Muscle of arm (tissue), 1 donor: ENCODE measurements at regions not wholly inside any gene's neighbourhood (a gene's known extent, or its start where the extent isn't known, plus 50 kb on each side); places are given as distances from the start of the nearest gene placed in this dataset.

Experiments
- DNase-seq: peaks from one replicate; pipeline ENCODE4 v3.0.0-alpha.2; 2013

DNA sequence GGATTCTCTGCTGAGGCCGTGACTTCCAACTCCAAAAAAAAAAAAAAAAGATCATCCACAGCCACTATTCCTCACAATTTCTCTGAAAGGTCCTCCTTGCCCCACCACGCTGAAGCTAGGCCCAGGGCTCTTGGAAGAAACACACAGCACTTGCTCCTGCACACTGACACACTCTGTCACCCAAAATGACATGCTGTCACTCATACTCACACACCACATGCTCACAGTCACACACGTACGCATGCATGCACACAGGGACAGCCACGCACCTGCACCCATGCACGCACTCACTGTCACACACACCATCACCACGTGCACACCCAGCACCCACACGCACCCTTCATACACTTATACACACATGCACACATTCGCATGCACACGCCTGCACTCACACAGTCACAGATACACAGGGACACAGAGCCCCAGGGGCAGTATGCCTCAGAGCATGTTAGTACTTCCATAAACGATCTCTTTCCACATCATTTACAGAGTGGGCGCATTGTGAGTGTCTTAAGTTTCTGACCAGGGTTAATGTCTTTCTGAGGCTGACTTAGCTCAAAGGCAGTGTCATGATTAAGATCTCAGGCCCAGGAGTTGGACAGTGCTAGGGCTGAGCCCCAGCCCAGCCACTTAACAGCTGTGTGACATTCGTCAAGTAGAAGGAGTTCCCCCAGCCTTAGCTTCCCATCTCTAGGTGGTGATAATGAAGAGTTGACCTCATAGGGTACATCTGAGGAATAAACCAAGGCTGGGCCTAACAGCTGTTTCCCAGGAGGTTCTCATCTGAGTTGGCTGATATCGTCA is 93.4 kb downstream of the GLI2 start:
- no peak for DNase-seq

DNA sequence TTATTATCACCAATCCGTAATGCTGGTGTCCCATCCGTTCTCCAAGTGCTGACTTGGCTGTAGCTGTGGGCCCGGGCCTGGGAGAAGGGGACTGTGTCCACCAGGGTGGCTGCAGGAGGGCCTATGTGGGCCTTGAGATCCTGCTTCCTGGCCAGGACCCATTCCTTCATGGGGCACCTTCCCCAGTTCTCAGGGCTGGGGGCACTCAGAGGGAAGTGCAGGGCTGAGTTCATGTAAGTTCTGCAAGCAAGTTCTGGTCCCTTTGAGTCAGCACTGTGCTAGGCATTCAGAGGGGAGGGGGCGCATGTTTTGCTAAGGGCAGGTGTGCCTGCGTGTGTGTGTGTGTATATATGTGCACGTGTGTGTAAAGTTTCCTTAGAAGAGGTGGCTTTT is 94.0 kb downstream of the GLI2 start:
- DNase-seq = no peak

DNA sequence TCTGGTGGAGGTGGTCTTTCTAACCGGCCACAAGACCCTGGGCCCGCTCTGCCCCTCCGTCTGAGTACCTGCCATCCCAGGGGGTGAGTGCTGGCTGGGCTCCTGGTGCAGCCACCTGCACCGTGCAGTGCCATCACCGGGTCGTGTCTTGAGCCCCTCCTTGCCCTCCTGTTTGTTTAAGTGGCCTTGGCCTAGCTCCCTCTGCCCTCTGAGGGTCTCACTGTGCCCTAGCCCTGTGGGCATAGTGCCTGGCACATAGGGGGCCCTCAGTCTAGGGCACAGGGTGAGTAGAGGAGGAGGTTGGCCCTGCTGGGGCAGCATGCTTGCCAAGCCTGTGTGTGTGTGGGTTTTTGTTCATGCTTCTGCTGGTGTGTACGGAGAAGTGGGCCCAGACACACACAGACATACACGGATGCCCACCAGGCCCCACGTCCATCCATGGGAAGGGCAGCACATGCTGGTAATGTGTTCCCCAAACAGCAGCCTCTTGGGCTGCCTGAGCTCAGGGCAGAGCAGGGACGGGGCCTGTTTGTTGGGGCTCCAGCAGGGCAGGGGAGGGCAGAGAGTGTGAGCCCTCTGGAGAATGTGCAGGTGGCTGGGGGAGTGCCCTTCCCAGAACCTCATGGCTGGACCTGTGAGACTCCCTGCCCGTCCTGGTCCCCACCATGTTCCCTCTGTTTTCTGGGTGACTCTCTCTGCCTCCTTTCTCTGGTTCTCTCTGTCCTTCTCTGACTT is 94.6 kb downstream of the GLI2 start:
- no peak for DNase-seq

DNA sequence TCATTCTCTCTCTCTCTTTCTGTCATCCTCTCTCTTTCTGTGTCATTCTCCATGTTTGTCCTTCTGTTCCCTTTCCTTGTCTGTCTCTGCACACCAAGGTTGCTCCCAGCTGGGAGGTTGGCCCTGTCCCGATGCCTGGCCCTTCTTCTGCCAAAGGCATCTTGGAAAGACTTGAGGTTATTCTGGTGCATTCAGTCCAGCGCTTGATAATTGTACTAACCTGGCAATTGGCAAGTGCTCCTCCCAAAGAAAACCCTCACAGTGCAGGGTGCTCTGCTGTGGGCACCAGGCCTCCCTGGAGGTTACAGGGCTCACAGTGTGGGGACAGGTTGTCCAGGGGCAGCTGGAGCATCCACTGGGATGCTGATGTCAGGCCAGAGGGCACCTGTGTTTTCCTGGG is 95.4 kb downstream of the GLI2 start:
- no peak for DNase-seq

DNA sequence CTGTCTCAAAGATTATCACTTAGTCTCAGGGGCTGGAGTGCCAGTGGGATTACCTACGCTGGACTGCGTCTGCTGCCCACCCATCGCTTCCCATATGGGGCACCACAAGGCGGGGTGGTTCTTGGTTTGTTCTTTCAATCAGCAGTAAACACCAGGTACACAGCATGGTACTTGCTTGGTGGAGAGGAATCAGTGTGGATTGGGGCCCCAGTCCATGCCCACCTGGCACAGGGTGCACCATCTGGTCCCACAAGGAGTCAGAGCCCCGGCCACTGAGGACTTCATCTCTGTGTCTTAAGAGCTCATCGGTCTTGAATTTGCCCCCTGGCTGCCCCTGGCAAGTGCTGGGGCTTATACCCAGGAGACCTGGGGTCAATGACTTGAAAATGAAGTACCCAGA is 96.2 kb downstream of the GLI2 start:
- no peak for DNase-seq

DNA sequence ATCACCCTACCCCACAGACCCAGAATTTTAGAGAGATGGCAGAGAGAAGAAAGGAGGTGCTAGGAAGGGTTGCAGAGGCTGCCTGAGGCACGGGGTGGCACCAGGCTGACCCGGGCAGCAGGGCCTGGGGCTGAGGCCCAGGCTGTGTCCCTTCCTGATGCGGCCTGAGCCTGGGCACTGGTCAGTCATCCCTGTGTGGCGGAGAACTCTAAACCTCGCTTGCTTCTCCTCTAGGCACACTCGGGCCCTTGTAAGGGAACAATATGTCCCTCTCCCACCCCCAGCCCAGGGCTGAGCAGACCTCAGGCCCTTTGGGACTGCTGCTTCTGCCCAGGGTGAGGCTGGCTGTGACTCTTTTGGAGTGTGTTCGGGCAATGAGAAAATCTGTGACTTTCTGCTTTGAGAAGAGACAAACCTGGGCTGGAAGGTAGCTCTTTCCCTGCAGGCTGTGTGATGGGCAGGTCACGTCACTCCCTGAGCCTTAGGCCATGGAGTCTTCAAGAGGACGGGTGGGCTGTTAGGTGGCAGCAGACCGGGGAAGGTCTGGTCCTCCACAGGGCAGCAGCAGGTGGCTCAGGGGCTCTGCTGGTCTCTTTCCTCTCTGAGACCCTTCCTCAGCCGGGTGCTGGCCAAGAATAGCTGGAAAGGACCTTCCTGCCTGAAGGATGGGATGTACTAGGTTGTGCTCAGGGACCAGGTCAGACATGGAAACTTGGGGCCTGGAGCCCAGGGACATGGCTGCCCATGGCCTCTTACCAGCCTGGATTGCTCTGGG is 96.8 kb downstream of the GLI2 start:
- DNase-seq = no peak

DNA sequence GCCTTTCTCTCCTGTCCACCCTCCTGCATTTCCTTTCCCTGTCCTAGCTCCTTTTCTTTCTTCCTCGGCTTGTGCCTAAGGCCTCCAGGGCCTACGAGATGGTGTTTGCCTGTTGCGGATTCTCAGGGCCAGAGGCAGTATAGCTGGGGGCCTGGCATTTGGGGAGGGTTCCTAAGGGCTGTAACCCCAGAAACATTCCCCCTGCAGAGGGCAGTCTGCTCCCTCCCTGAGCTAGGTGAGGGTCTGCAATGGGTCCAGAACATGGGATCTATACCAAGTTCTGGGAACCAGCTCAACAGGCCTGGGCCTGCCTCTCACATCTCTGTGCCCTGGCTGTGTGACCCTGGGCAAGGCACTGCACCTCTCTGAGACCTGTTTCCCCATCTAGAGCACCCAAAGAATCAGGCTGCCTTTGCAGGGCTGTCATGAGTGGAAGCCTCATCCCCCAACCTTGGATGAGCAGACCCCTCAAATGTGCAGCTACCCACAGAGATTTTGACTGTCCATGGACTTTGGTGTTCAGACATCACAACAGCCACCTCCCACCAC is 97.5 kb downstream of the GLI2 start:
- DNase-seq = no peak

DNA sequence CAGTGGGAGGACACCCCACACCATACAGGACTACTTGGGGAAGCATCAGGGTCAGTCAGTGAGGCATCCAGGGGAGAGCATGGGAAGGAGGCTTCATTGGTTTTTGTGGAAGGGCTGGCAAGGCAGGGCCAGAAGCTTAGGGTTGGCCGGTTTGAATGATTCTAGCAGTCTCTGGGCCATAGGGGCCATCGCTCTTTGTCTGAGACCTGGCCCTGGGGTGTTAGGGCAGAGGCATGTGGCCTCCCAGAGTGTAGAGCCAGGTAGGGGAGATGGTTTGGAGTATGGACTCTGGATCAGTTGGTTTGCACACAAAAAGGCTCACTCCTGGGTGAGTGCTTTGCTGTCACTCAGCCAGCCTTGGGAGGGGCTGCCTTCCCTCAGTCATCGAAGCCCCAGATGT is 98.5 kb downstream of the GLI2 start:
- no peak for DNase-seq

DNA sequence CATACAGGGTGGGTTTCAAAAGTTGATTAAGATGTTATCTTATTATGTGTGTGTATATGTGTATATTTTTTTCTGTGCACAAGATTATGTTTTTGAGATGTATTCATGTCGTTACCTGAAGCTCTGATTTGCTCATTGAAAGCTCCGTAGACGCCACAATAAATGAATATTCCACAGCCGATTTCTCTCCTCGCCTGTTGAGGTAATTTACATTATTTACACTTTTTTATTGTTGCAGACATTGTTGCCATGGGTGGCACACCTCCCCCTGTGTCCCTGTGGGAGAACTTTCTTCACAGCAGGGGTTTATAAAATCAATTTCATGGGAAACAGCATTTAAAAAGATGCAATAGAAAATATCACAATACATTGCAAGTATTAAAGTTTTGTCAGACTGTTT is 100.6 kb downstream of the GLI2 start:
- no peak for DNase-seq

DNA sequence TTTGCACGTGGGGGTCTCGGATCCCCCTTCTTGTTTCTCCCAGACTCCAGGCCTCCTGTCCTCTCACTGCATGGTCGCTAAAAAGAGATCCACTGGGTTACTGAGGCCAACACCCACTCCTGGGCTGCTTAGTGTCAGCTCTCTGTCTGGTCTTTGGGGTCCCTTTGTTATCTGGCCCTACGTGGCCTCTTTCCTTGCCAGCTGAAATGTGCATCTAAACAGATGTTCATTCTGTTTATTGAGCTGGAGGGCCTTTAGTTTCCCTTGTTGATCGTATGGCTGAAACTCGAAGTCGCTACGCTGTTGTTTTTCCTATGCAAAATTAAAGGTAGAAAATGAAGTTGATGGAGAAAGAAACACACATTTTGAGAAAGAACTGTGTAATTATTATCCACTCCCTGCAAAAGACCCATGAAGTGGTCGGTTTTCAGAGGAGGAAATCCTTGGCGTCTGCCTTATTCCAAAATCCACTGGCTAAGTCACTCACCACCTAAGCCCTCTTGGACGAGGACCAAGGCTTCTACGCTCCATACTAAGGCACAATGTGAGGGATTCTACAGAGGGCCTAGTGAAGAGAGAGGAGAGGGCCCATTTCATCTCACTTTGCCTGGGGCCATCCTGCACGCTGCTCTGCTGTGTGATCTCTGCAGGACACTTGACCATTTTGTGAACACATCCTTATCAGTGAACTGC is 105.3 kb downstream of the GLI2 start:
- no peak for DNase-seq

DNA sequence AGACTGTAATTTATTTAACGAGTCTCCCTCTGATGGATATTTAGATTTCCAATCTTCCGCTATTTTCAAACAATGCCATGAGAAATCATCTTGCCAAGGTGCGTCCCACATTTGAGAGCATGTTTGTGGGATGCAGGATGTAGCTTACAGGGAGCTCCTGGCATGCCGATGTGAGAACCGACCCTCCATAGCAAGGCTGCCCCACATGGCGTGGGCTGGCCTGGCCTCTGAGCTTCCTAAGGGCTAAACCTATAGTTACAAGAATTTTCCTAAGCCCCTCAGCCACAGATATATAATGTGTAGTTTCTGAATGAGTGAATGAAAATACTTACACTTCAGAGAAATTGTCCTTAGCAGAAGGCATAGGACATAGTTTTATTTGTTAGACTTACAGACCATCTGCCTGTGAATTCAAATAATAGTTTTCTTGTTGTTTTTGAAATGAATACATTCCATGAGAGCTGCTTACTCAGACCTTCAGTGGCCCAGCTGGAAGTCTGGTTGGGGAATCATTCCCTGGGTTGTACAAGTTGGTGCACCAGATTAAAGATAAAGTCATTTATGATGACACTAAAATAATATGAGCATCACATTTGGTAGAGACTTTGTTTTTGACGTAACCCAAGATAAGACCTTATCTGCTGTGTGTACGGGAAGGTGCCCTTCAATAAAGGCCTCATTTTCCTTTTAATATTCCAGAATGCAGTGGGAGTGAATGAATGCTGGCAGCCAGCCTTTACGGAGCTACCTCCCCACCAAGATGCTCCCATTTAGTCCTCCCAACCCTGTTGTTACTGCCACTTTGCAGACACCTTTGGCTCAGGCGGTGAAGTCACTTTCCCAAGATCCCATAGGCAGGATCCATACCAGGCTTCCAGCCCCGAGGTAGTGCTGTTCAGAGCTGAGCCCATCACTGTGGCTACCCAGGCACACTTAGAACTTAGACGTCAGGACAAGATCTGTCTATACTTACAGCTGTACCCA is 107.1 kb downstream of the GLI2 start:
- no peak for DNase-seq

DNA sequence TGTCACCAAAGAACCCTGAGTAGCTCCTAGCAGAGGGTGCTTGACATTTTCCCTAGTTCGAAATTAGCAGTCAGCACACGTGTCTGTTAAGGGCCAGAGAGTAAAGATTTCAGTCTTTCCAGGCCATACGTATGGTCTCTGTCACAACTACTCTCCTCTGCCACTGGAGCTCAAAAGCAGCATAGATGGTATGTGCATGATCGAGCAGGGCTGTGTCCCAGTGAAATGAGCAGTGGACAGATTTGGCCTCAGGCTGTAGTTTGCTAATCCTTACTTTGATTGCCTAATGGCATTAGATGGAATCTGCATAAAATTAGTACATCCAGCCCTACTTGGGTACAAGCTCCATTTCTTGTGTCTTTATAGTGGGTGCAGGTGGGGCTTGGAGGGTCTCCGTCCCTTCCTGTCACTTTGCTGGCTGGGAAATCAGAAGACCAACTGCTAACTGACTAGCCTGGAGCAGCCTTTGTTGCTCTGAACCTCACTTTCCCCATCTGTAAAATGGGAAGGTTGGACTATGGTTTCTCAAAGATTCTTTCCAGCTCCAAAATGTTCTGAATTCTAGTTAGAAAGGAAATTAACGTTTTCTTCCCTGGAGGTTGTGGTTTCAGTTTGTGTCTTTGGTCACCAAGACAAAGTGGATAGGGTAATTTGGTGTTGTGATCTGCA is 108.5 kb downstream of the GLI2 start:
- no peak for DNase-seq

DNA sequence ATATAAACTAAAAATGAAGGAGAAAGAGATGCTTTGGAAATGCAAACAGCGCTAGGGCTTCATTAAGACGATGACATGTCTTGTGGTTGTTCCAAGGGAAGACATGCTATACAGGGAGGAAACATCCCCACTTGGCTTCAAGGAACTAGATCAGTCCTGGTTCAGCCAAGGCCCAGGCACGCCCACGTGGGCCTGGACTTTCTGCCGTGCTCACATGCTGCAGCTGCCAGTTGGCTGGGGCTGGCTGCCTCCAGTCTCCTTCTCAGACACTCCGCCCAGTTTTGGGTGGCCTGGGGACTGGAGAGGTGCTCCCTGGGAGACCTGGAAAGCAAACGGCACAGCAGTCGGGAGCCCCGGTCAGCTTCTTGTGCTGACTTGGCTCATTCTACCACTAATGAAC is 109.6 kb downstream of the GLI2 start:
- DNase-seq = peak; percentile 85

DNA sequence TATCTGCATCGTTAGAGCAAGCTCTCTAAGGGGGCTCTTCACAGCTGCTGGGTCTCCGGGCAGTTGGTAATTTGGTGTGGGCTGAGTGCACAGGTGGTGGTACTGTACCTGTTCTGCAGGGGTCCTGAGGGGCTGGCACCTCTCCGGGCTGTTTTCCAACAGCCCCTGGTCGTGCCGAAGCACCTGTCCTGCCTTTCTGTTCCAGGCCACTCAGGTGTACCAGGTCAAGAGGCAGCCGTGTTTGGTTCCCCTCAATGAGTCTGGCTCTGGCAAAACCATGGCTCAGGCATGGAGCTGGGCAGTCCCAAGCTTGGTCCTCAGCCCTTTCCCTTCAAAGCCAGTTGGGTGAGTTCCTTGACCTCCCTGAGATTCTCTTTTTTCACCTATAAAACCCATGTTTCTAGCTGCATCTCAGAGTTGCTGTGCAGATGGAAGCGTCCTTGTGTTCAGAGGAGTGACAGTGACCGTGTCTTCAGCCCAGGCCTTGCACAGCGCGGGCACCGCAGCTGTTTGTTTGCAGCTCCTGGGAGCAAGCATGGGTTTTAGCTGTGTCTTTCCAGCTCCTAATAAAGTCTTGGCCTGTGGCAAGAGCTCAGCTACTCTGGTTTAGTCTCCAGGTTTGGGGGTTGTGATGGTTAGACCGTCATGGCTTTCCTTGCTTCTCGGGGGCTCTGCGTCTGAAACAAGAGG is 110.9 kb downstream of the GLI2 start:
- no peak for DNase-seq

DNA sequence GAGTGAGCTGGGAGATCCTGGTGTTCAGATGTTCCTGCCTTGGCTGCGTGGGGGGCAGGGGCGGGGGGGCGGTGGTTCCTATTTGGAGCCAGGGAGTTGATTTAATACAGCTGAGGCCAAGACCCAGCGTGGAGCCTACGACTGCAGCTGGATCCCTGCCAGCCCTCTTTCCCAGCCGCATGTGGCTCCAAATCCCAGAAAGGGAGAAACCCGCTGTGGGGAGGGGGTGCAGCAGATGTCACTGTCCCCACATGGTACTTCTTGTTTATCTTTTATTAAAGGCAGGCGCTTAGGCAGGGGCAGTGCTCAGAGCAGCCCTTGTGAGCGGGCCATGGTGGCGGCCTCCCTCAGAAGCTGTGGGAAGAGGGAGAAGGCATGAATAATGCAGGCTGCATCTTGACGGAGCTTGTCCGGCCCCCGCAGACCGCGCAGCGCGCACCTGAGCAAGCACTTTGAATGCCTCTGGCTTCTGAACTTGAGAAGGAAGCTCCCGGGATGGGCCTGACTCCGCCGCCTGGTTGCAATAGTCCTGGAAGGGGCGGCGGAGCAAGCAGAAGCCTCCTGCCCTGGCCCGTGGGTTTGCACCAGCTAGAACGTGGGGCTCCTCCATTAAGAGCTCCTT is 112.1 kb downstream of the GLI2 start:
- DNase-seq = peak; percentile 58

DNA sequence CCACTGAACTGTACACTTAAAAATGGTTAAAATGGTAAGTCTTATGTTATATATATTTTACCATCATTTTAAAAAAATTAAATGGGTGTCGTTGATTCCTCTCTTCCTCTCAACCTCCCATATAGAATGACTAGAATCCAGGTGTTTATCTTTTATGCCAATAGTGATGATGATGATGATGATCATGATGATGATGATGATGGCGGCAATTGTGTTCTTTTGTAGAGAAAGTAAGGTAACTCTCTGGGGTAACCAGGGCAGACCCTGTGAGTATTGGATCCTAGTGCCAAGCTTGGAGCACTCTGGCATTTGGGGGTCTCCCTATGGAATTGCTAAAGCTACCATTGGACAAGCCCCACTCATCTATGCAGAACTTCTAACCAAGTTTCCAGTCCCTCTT is 113.6 kb downstream of the GLI2 start:
- no peak for DNase-seq

DNA sequence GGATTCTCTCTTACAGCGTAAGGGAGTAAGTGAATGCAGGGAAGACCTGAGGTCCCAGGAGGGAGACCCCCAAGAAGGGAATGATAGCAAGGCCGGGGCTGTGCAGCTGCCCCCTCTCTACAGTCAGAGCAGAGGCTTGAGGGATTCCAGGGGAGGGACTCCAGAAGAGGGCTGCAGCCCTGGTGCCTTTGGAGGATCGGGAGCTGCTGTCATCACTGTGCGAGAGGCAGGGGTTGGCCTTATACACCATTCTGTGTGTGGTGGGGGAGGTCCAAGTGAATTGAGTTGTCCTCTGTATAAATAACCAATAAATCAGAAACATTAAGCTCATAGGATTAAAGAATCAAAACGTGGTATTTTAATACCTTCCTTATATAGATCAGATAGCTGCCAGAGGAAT is 114.9 kb downstream of the GLI2 start:
- DNase-seq = no peak

DNA sequence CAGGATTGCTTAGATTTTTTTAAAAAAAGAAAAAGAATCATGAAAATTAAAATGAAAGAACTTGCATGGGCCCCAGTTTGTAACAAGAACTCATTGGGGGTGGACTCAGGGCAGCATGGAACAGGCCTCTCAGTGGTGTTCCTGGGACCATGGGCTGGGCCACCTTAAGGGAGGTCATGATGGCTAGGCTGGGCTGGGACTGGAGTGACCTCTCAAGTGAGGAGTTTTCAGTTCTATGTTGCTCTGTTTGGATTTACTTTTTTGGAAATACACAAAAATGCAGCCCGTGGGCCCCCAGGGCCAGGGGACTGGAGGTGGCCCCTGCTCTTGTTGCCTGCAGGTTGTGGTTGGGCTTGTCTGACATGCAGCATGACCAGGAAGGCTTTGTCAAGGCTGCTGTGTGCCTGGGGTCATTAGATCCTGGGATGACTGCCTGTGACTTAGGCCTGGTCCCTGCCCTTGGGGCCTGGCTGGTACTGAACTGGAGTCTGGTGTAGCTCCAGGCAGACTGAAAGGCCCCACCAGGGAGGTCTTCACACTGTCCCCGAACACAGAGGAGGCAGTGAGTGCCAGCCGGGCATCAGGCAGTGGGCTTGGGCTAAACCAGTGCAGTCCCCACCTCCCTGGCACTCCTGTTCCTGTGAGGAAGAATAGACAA is 115.6 kb downstream of the GLI2 start:
- DNase-seq = no peak
